DOHH2 (cell line): ENCODE measurements at regions not wholly inside any gene's neighbourhood (a gene's known extent, or its start where the extent isn't known, plus 50 kb on each side); places are given as distances from the start of the nearest gene placed in this dataset.

Source experiments
- H3F3A ChIP-seq: fragments of 200-600 bp; sonication (generic), shearing (Covaris generic); 2 replicates; pipeline ENCODE4 v1.6.0; 2016; ENCODE audit warnings: antibody characterized with exemption, mild to moderate bottlenecking; ENCODE audit not compliant: control insufficient read depth, insufficient read depth
- H3K27ac ChIP-seq: fragments of 200-600 bp; sonication (generic); 2 replicates; pipeline ENCODE4 v1.5.1; 2014; ENCODE audit warnings: low read depth, mild to moderate bottlenecking, low read length, moderate library complexity
- H3K27me3 ChIP-seq: fragments of 200-600 bp; sonication (generic); 2 replicates; pipeline ENCODE4 v1.6.1; 2014; ENCODE audit warnings: mild to moderate bottlenecking, low read length, mixed read lengths; ENCODE audit not compliant: control insufficient read depth
- H3K36me3 ChIP-seq: fragments of 200-600 bp; sonication (generic); 2 replicates; pipeline ENCODE4 v1.6.1; 2014; ENCODE audit warnings: mild to moderate bottlenecking, low read length, moderate library complexity, mixed read lengths; ENCODE audit not compliant: control insufficient read depth
- H3K4me1 ChIP-seq: fragments of 200-600 bp; sonication (generic); 2 replicates; pipeline ENCODE4 v1.6.1; 2014; ENCODE audit warnings: mild to moderate bottlenecking, low read length, mixed read lengths; ENCODE audit not compliant: control insufficient read depth
- H3K4me2 ChIP-seq: fragments of 200-600 bp; sonication (generic); 2 replicates; pipeline ENCODE4 v1.6.0; 2014; ENCODE audit warnings: mild to moderate bottlenecking, low read length, moderate library complexity
- H3K4me3 ChIP-seq: fragments of 200-600 bp; sonication (generic); 2 replicates; pipeline ENCODE4 v1.5.1; 2014; ENCODE audit warnings: mild to moderate bottlenecking, low read length, mixed read lengths
- H3K79me2 ChIP-seq: fragments of 200-600 bp; sonication (generic); 2 replicates; pipeline ENCODE4 v1.6.1; 2014; ENCODE audit warnings: mild to moderate bottlenecking, low read length, mixed read lengths; ENCODE audit not compliant: control insufficient read depth
- H3K9me2 ChIP-seq: fragments of 200-600 bp; sonication (generic); replicated peaks from 2 replicates; pipeline ENCODE4 v1.6.1; 2014; ENCODE audit warnings: mild to moderate bottlenecking, low read length, mixed read lengths; ENCODE audit not compliant: control insufficient read depth
- H3K9me3 ChIP-seq: fragments of 200-600 bp; sonication (generic); 2 replicates; pipeline ENCODE4 v1.6.1; 2014; ENCODE audit warnings: antibody characterized with exemption, low read length, mixed read lengths; ENCODE audit not compliant: control insufficient read depth, insufficient read depth
- H4K20me1 ChIP-seq: fragments of 200-600 bp; sonication (generic); 2 replicates; pipeline ENCODE4 v1.6.0; 2014; ENCODE audit warnings: low read depth, mild to moderate bottlenecking, antibody characterized with exemption, low read length, moderate library complexity; ENCODE audit not compliant: control insufficient read depth, insufficient read depth
- EZH2phosphoT487 ChIP-seq: fragments of 200-600 bp; sonication (generic); IDR thresholded peaks from 2 replicates; pipeline ENCODE4 v1.6.1; 2017; ENCODE audit warnings: borderline replicate concordance, mild to moderate bottlenecking, antibody characterized with exemption, low read length, moderate library complexity, mixed read lengths
- TF ChIP-seq, protein P1 (sequence below): fragments of 200-600 bp; sonication (generic); IDR thresholded peaks from one replicate; pipeline ENCODE4 v1.5.1; 2014; ENCODE audit warnings: antibody characterized with exemption, mild to moderate bottlenecking, low read depth, low read length; ENCODE audit not compliant: poor library complexity, severe bottlenecking

DNA sequence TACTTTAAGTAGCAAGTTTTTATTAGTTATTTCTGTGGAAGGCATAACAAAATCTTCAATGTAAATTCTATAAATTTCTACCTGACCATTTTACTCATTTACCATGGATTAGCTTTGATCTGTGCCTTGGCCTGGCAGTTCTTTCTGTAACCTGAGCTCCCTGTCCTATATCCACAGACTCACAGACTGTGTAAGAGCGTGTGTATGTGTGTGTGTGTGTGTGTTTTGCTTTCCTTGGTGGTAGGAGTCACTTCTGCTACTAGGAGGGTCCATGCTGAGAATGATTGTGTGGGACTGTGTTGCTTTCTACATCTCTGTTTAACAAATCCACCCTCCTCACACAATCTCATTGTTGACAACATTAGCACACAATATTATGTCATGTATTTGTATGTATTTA is 221.2 kb upstream of the PELI2 start:
- no peaks in the 10 kb centered on the region for H4K20me1 ChIP-seq
- no peaks in the 10 kb centered on the region for H3F3A ChIP-seq
- no peaks in the 10 kb centered on the region for H3K4me1 ChIP-seq
- no peak overlapping the region for H3K4me2 ChIP-seq
- TF ChIP-seq, protein P1, sequence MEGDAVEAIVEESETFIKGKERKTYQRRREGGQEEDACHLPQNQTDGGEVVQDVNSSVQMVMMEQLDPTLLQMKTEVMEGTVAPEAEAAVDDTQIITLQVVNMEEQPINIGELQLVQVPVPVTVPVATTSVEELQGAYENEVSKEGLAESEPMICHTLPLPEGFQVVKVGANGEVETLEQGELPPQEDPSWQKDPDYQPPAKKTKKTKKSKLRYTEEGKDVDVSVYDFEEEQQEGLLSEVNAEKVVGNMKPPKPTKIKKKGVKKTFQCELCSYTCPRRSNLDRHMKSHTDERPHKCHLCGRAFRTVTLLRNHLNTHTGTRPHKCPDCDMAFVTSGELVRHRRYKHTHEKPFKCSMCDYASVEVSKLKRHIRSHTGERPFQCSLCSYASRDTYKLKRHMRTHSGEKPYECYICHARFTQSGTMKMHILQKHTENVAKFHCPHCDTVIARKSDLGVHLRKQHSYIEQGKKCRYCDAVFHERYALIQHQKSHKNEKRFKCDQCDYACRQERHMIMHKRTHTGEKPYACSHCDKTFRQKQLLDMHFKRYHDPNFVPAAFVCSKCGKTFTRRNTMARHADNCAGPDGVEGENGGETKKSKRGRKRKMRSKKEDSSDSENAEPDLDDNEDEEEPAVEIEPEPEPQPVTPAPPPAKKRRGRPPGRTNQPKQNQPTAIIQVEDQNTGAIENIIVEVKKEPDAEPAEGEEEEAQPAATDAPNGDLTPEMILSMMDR, result no peak
- TF ChIP-seq EZH2phosphoT487, result no peak
- no peak overlapping the region for H3K27ac ChIP-seq
- H3K9me3 ChIP-seq, result no peaks in the 10 kb centered on the region
- H3K79me2 ChIP-seq, result no peaks in the 10 kb centered on the region
- no peaks in the 10 kb centered on the region for H3K27me3 ChIP-seq
- H3K9me2 ChIP-seq, result no peaks in the 10 kb centered on the region
- no peaks in the 10 kb centered on the region for H3K36me3 ChIP-seq
- no peak overlapping the region for H3K4me3 ChIP-seq

DNA sequence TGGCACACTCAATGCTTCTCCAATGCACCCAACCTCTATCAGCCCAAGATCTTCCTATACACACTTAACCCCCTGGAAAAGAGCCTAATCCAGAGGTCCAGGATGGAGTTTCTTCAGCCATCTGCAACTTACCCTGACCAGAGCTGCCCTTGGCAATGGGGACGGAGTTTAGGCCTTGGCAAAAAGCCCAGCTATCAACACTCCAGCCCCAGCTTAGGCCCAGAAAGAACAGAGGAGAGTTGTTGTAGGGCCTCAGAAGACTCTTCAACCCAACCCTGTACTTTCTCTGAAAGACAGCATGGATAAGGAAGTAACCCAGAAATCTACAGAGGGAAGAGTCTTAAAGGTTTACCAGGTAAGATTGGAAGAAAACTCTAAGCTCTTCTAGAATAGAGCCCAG is 219.3 kb upstream of the PELI2 start:
- TF ChIP-seq EZH2phosphoT487, result no peak
- TF ChIP-seq, protein P1, result no peak
- H3K36me3 ChIP-seq, result no peaks in the 10 kb centered on the region
- H3F3A ChIP-seq, result no peaks in the 10 kb centered on the region
- no peak overlapping the region for H3K4me2 ChIP-seq
- H3K9me2 ChIP-seq, result no peaks in the 10 kb centered on the region
- no peak overlapping the region for H3K27ac ChIP-seq
- H3K79me2 ChIP-seq, result no peaks in the 10 kb centered on the region
- H3K9me3 ChIP-seq, result no peaks in the 10 kb centered on the region
- no peak overlapping the region for H3K4me3 ChIP-seq
- H4K20me1 ChIP-seq, result no peaks in the 10 kb centered on the region
- no peaks in the 10 kb centered on the region for H3K4me1 ChIP-seq
- no peaks in the 10 kb centered on the region for H3K27me3 ChIP-seq

DNA sequence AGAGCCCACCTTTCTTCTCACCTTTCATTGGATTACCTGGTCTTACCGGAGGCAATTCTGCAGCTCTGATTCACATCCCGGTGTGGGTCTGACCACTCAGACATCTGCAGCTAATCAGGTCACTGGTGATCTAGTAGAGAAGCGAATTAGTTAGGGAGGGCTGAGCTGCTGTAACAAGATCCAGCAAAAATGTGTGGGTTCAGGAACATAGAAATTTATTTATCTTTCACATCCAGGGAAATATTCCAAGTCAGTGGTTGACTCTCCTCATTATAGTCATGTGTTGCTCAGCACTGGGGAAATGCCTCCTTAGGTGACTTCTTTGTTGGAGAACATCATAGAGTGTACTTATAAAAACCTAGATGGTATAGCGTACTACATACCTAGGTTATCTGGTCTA is 218.7 kb upstream of the PELI2 start:
- Histone ChIP-seq H3K79me2 (no peaks in the 10 kb centered on the region), H3K4me3 (no peak overlapping the region), H3K9me3 (no peaks in the 10 kb centered on the region), H3K9me2 (no peaks in the 10 kb centered on the region), H4K20me1 (no peaks in the 10 kb centered on the region), H3K4me1 (no peaks in the 10 kb centered on the region), H3F3A (no peaks in the 10 kb centered on the region), H3K27ac (no peak overlapping the region), H3K4me2 (no peak overlapping the region), H3K27me3 (no peaks in the 10 kb centered on the region), H3K36me3 (no peaks in the 10 kb centered on the region)
- TF ChIP-seq EZH2phosphoT487, result no peak
- TF ChIP-seq, protein P1, result no peak

DNA sequence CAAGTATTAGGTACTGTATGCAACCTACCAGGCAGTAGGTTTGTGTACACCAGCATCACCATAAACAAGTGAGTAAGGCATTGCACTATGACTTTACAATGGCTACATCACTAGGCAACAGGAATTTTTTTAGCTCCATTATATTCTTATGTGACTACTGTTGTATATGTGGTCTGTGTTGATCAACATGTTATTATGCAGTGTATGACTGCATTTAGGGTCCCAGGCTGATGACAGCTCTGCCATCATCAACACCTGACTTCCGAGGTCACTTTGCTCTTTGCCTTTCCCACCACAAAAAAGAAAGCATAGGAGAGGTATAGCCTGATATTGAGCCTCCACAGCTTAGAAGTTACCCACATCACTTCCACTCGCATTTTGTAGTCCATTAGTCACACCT is 217.5 kb upstream of the PELI2 start:
- no peaks in the 10 kb centered on the region for H3K9me3 ChIP-seq
- no peak overlapping the region for H3K4me2 ChIP-seq
- H3K4me3 ChIP-seq, result no peak overlapping the region
- no peaks in the 10 kb centered on the region for H3K9me2 ChIP-seq
- H3K27me3 ChIP-seq, result no peaks in the 10 kb centered on the region
- H4K20me1 ChIP-seq, result no peaks in the 10 kb centered on the region
- H3F3A ChIP-seq, result no peaks in the 10 kb centered on the region
- no peak for TF ChIP-seq EZH2phosphoT487
- TF ChIP-seq, protein P1, result no peak
- H3K36me3 ChIP-seq, result no peaks in the 10 kb centered on the region
- H3K27ac ChIP-seq, result no peak overlapping the region
- no peaks in the 10 kb centered on the region for H3K79me2 ChIP-seq
- H3K4me1 ChIP-seq, result no peaks in the 10 kb centered on the region
